HG02763 (cell line): ENCODE measurements at regions not wholly inside any gene's neighbourhood (a gene's known extent, or its start where the extent isn't known, plus 50 kb on each side); places are given as distances from the start of the nearest gene placed in this dataset.
"Not testable (repeated sequence)": the region's sequence is repeated elsewhere in the genome, so short reads cannot be mapped to it uniquely, and the experiment has no call there.

Experiments
- ATAC-seq: cut with Tn5 transposase; IDR thresholded peaks from one replicate; pipeline ENCODE4 v1.9.1; 2021; ENCODE audit warnings: mild to moderate bottlenecking, moderate library complexity; ENCODE audit not compliant: unreplicated experiment

- no peak for ATAC-seq
Observed at GRCh38 chr15:96790004-96790403, 459.5 kb downstream of the NR2F2 start.

- no peak for ATAC-seq
Observed at GRCh38 chr15:96792216-96792615, 461.7 kb downstream of the NR2F2 start.

GRCh38 chr15:96796841-96797240 is 466.3 kb downstream of the NR2F2 start:
- ATAC-seq, result no peak

- no peak for ATAC-seq
Observed at GRCh38 chr15:96801576-96802150, 471.2 kb downstream of the NR2F2 start.

- ATAC-seq, result no peak
Observed at GRCh38 chr15:96802611-96803255, 472.2 kb downstream of the NR2F2 start.

GRCh38 chr15:96804754-96805153 is 474.3 kb downstream of the NR2F2 start:
- no peak for ATAC-seq

- no peak for ATAC-seq
Observed at GRCh38 chr15:96807361-96807760, 476.9 kb downstream of the NR2F2 start.

- ATAC-seq, result no peak
Observed at GRCh38 chr15:96817900-96818299, 487.4 kb downstream of the NR2F2 start.

GRCh38 chr15:96818861-96819260 is 488.4 kb downstream of the NR2F2 start:
- no peak for ATAC-seq

- ATAC-seq, result no peak
Observed at GRCh38 chr15:96827981-96828380, 497.5 kb downstream of the NR2F2 start.

GRCh38 chr15:96837241-96837970 is 506.9 kb downstream of the NR2F2 start:
- ATAC-seq, result no peak

- no peak for ATAC-seq
Observed at GRCh38 chr15:96838081-96838480, 507.6 kb downstream of the NR2F2 start.

GRCh38 chr15:96849271-96849900 is 518.9 kb downstream of the NR2F2 start:
- ATAC-seq, result no peak

- ATAC-seq, result no peak
Observed at GRCh38 chr15:96851613-96852012, 521.1 kb downstream of the NR2F2 start.

GRCh38 chr15:96858694-96859093 is 528.2 kb downstream of the NR2F2 start:
- ATAC-seq, result no peak

GRCh38 chr15:96860741-96861140 is 530.2 kb downstream of the NR2F2 start:
- no peak for ATAC-seq

GRCh38 chr15:96867992-96868391 is 537.5 kb downstream of the NR2F2 start:
- no peak for ATAC-seq

GRCh38 chr15:96869122-96869521 is 538.6 kb downstream of the NR2F2 start:
- ATAC-seq, result no peak

- no peak for ATAC-seq
Observed at GRCh38 chr15:96869790-96870189, 539.3 kb downstream of the NR2F2 start.

- no peak for ATAC-seq
Observed at GRCh38 chr15:96870580-96870979, 540.1 kb downstream of the NR2F2 start.

- ATAC-seq, result not testable (repeated sequence)
Observed at GRCh38 chr15:96877442-96877841, 546.9 kb downstream of the NR2F2 start.

- no peak for ATAC-seq
Observed at GRCh38 chr15:96878129-96878528, 547.6 kb downstream of the NR2F2 start.
